ENCODE measurements at regions not wholly inside any gene's neighbourhood (a gene's known extent, or its start where the extent isn't known, plus 50 kb on each side); places are given as distances from the start of the nearest gene placed in this dataset.
"Not testable (repeated sequence)": the region's sequence is repeated elsewhere in the genome, so short reads cannot be mapped to it uniquely, and the experiment has no call there.

GRCh38 chr2:7657526-7657925, 740.3 kb downstream of the RNF144A start:
- not testable (repeated sequence) for DNase-seq

- DNase-seq = no peak
These were observed 741.3 kb downstream of the RNF144A start for GRCh38 chr2:7658486-7658885.

- DNase-seq = no peak
These were observed 743.6 kb downstream of the RNF144A start for GRCh38 chr2:7660816-7661215.

- no peak for DNase-seq
These were observed 744.3 kb downstream of the RNF144A start for GRCh38 chr2:7661502-7661901.

- no peak for DNase-seq
These were observed 748.7 kb downstream of the RNF144A start for GRCh38 chr2:7665880-7666279.

- no peak for DNase-seq
These were observed 749.5 kb downstream of the RNF144A start for GRCh38 chr2:7666596-7667259.

GRCh38 chr2:7667260-7667757, 750.1 kb downstream of the RNF144A start:
- no peak for DNase-seq

- DNase-seq = no peak
These were observed 753.9 kb downstream of the RNF144A start for GRCh38 chr2:7670905-7671641.

GRCh38 chr2:7672027-7672684, 754.9 kb downstream of the RNF144A start:
- no peak for DNase-seq

GRCh38 chr2:7672685-7673071, 755.5 kb downstream of the RNF144A start:
- DNase-seq = no peak

GRCh38 chr2:7673101-7673500, 755.9 kb downstream of the RNF144A start:
- DNase-seq = no peak

- DNase-seq = no peak
These were observed 756.6 kb downstream of the RNF144A start for GRCh38 chr2:7673853-7674252.

- DNase-seq = no peak
These were observed 757.4 kb downstream of the RNF144A start for GRCh38 chr2:7674606-7675005.

- no peak for DNase-seq
These were observed 759.5 kb downstream of the RNF144A start for GRCh38 chr2:7676714-7677113.

GRCh38 chr2:7681881-7682461, 764.8 kb downstream of the RNF144A start:
- DNase-seq = no peak

- no peak for DNase-seq
These were observed 766.0 kb downstream of the RNF144A start for GRCh38 chr2:7683196-7683595.

- DNase-seq = no peak
These were observed 766.5 kb downstream of the RNF144A start for GRCh38 chr2:7683708-7684107.

- DNase-seq = no peak
These were observed 768.3 kb downstream of the RNF144A start for GRCh38 chr2:7685342-7686015.

- DNase-seq = no peak
These were observed 768.8 kb downstream of the RNF144A start for GRCh38 chr2:7686016-7686385.

GRCh38 chr2:7691961-7692656, 774.9 kb downstream of the RNF144A start:
- DNase-seq = no peak

- DNase-seq = no peak
These were observed 775.5 kb downstream of the RNF144A start for GRCh38 chr2:7692657-7693161.
